ENCODE measurements at regions not wholly inside any gene's neighbourhood (a gene's known extent, or its start where the extent isn't known, plus 50 kb on each side); places are given as distances from the start of the nearest gene placed in this dataset.
"Not testable (repeated sequence)": the region's sequence is repeated elsewhere in the genome, so short reads cannot be mapped to it uniquely, and the experiment has no call there.

DNA sequence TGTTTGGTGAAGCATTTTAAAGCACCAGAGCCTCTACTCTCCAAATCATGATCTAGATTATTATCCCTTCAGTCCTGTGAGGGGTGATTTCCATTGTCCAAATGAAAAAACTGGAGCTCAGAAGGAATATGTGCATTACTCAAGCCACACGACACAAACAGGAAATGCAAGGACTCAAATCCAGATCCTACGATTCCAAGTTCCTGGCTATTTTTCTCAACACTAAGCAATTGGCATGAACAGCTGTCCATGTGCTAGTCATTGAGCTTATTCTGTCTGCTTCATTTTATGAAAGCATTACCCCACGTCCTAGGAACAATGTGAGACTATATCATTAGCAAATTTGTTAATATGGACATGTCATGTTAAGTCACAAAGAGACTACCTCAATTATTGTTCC is 273.1 kb upstream of the LYPLAL1 start:
- DNase-seq (ENCODE audit: low read depth in 3 of 3, low spot score in 2 of 3): no peak

DNA sequence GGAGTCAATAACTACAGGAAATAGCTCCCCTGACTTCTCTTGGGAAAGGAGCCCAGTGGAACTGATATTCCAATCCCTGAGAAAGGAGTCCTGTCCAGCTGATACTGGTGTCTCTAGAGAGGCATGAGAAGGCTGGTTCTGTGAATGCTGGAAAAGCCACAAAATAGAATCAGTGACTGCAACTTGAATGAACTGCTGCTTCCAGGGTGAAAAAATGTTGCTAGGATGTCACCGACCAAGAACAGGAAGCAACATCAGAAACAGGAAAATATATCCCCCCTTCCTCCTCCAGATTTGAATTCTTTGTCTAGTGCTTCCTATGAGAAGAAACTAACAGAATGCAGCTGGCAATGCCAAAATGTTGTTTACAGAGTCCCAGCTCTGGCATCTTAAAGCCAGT is 269.3 kb upstream of the LYPLAL1 start:
- no peak for DNase-seq (ENCODE audit: low read depth in 3 of 3, low spot score in 2 of 3)

DNA sequence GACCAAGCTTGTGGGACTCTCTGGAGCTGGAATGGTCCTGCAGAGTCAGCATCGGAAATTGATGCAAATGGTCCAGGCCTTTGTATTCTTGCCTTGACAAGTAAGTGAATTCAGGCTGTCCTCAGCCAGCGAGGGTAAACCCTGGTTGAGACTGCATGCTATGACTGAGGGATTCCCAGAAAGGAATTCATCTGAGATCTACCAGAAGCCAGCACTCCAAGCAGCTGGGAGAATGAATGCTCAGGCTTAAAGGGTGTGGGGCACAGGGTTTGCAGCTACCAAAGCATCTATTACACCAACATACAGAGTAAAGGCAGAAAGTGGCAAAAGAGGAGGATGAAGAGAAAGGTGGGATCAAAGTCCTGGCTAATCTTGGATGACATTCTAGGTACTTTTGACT is 257.0 kb upstream of the LYPLAL1 start:
- no peak for DNase-seq (ENCODE audit: low read depth in 3 of 3, low spot score in 2 of 3)

DNA sequence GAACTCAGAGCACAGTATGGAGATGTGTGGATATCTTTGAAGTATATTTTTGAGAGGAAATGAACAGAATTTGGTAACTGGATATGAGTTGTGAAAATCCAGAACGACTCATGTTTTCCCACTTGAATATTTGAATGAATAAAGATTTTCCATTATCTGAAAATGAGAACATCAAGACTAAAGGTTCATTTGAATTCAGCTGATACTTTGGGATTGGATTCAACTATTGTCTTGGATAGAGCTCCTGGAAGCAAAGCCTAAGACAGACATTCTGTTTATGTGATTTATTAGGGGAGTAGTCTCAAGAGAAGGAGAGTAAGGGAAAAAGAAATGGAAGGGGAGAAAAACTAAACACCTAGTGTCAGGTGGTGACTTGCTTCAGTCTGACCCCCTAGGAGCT is 256.0 kb upstream of the LYPLAL1 start:
- DNase-seq (ENCODE audit: low read depth in 3 of 3, low spot score in 2 of 3): no peak

DNA sequence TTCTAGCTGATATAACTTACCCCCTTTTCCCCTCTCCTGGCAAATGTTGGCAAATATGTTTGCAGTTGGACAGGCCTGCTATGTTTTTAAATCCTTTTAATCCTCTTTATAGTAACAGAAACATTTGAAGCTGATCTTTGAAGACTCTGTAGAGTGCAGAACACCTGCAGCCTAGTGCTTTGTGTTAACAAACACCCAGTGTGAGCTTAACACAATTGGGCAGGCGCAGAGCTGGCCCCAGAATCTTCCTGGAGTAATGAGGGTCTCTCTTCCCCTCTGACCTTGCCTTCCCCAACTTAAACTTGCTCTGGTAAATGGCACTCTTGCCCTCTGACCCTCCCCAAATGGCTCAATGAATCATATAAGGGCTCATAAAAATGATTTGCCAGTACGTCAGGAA is 247.9 kb upstream of the LYPLAL1 start:
- DNase-seq (ENCODE audit: low read depth in 3 of 3, low spot score in 2 of 3): no peak

DNA sequence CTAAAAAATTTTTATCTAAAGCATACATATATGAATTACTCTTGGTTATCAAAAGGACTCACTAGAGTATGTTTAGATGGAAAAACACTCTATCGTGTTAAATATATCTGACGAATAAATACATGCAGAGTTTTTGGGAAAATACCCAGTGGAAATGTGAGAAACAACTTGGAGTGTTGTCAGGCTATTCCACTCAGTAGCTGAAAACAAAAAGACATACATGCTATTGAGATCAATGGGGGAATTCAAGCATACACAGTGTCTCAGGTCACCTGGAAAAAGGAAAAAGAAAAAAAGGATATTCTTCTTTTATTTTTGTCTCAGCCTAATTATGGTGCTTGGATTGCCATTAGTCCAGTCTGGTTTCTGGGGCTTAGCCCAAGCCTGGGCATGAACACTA is 247.0 kb upstream of the LYPLAL1 start:
- no peak for DNase-seq (ENCODE audit: low read depth in 3 of 3, low spot score in 2 of 3)

DNA sequence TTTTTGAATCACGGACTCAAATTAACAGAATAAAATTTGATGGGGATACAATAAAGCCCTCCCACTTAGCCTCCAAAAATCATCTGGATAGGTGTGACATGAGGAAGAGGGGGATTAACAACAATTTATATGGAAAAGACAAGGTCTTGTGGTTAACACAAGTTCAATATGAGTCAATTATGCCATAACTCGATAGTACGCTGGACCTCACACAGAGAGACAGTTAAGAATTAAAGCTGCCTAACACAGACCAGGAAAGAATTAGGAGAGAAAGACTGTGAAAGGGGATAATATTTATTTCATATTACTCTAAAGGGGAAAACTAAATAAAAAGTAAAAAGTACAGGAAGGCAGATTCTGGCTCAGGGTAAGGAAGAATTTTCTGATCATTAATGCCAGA is 243.7 kb upstream of the LYPLAL1 start:
- no peak for DNase-seq (ENCODE audit: low read depth in 3 of 3, low spot score in 2 of 3)

DNA sequence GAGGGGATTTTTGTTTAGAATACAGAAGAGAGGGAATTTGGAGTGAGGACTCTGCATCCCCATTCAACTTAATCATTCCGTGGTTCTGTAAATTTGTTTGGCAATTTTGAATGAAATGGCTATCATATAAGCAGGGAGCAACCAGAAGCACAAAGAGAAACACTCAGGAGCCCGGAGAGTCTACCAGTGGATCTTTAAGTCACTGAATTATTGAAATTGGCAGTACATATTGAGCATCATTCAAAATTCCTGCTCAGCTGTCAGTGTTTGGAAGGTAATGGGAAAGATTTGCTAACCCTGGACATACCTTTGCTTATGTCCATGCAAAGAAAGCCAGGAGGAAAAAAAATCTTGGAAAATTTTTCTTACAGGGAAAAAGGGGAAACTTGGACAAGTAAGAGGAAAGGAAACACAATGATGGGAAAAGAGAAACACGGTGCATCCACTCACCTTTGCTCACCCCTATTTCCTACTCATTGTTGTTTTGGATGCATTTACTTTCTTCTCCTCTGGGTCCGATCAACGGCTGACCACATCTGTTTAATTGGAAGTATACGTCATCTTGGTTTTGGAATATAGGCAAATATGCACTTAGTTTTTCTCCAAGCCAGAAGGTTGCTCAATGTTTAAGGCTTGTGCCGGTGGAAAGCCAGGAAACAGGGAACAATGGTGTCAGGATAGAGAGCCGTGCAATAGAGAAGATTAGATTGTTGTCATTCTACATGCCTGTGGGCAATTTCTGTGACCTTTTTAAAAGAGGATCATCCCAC is 243.0 kb upstream of the LYPLAL1 start:
- no peak for DNase-seq (ENCODE audit: low read depth in 3 of 3, low spot score in 2 of 3)

DNA sequence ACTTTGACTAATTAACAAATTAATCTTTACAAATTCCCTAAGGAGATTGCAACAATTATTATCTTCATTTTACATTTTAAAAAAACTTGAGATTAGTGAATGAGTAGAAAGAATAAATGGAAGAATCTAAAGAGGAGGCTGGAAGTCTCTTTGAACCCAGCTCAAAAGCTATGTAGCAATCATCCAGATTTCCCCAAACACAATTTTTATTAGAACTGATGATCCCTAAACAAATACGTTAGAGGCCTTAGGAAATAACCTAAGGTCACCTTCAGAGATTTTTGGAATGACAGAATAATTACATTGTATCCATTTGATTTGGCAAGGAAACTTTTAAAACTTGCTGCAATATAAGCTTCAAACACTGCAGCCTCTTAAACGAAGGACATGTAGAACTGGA is 242.4 kb upstream of the LYPLAL1 start:
- DNase-seq (ENCODE audit: low read depth in 3 of 3, low spot score in 2 of 3): no peak

DNA sequence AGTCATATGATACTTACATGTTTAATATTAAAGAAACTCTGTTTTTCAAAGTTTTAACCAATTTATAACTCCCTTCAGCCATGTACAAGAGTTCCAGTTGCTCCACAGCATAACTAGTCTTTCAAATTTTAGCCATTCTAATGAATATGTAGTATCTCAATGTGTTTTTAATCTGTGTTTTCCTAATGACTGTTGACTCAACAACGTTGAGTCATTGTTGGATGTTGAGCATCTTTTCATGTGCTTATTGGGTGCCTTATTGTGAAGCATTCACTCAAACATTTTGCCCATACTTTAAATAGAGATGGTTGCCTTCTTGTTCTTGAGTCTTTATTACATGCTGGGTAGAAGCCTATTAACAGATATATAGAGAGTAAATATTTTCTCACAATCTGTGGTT is 240.2 kb upstream of the LYPLAL1 start:
- no peak for DNase-seq (ENCODE audit: low read depth in 3 of 3, low spot score in 2 of 3)

DNA sequence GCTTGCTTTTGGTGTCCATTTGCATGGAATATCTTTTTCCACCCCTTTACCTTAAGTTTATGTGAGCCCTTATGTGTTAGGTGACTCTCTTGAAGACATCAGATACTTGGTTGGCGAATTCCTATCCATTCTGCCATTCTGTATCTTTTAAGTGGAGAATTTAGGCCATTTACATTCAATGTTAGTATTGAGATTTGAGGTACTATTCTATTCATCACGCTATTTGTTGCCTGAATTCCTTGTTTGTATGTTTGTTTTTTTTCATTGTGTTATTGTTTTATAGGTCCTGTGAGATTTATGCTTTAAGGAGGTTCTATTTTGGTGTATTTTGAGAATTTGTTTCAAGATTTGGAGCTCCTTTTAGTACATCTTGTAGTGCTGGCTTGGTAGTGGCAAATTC is 238.3 kb upstream of the LYPLAL1 start:
- DNase-seq (ENCODE audit: low read depth in 3 of 3, low spot score in 2 of 3): not testable (repeated sequence)

DNA sequence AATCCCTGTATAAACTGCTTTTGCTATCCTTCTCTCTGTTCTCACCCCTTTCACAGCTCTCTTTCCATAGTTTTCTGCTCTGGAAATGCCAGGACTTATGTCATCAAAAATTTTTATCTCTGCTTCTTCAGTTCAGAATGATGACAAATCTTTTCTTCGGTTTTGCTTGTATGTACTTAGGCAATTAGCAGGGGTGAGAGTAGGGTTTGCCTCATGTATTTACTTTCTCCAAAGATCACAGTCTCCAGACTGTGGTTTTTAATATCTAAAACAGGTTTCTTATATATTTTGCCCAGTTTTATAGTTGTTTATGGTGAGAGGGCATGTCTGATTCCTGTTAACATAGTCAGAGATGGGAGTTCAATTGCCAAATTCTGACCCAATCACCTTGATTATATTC is 235.4 kb upstream of the LYPLAL1 start:
- DNase-seq (ENCODE audit: low read depth in 3 of 3, low spot score in 2 of 3): no peak

DNA sequence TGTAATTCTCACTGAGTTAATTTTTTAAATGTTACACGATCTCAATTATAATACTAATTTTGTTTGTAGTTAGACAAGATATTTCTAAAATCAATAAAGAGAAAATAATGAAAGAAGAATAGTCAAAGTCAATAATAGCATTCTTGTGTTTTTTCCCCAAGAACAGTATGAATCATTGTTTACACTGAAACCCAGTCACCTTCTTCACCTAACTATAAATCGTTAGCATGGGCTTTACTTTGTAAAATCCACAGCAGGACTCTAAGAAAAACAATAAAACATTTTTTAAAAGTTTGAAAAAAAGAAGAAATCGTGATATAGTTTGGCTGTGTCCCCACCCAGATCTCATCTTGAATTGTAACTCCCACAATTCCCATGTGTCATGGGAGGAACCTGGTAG is 234.6 kb upstream of the LYPLAL1 start:
- DNase-seq (ENCODE audit: low read depth in 3 of 3, low spot score in 2 of 3): no peak

DNA sequence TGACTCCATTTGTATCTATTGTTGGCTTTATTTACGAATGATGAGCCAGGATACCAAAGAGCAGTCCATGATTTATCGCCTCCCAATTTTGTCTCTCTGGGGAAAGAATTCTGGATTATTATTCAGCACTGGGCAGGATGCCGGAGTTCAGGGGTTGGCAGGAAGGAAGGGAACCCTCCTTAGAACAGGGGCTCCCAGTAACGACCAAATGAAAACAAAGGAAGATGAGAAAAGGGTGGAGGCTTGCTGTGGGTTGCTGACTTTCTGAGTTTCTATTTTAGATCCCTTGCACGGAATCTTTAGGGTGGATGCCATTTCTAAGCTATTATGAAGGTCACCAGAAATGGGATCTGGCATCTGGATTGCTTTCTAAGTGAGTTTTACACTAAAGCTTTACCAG is 231.2 kb upstream of the LYPLAL1 start:
- no peak for DNase-seq (ENCODE audit: low read depth in 3 of 3, low spot score in 2 of 3)

DNA sequence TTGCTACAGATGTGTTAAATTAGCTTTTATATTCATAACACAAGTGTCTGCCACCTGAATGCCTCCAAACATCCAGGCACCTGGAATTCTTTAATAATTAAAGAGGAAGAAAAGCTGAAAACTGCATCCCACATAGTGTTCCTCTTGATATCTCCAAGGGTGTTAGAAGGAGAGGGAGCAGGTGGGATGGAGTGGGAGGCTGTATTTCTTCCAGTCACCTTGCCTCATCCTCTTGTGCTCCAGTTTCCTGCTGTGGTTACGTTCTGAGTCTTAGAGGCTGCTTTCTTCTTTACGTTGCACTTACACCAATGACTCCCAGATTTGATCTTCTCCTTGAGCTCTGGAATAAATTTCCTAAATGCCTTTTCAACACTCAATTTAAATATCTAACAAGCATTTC is 230.3 kb upstream of the LYPLAL1 start:
- DNase-seq (ENCODE audit: low read depth in 3 of 3, low spot score in 2 of 3): no peak

DNA sequence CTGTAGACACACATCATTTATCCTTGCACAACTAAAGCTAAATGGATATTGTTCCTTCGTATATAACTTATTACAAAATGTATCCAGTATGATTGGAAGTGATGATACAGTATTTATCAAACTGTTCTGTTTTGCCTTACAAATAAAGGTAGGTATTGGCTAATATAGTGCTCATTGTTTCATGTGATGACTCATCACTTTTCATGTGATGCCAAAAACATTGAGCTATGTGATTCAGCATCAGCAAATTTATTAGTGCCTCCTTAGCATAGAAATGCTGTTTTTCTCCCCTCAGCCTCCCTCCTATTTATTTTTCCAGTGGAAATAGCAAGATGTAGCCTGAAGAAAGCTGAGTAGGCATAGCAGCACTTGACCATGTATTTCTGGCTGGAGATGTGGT is 228.6 kb upstream of the LYPLAL1 start:
- no peak for DNase-seq (ENCODE audit: low read depth in 3 of 3, low spot score in 2 of 3)

DNA sequence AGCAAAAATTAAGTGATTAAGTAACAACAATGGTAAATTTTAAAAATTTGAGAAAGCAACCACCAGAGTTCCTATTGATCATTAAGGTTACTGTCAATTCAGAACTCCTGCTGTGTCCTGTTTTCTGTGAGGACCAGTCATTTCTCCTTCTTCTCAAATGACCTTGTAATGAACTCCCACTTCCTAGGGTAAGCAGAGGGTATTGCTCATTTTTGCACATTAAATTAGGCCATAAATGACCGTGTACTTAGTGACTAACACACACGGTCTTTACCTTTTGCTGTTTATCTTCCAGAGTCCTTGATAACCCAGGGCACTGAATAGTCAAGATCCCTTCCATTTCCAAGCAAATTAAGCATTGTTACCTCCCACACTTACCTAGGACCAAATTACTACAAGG is 227.5 kb upstream of the LYPLAL1 start:
- DNase-seq (ENCODE audit: low read depth in 3 of 3, low spot score in 2 of 3): no peak

DNA sequence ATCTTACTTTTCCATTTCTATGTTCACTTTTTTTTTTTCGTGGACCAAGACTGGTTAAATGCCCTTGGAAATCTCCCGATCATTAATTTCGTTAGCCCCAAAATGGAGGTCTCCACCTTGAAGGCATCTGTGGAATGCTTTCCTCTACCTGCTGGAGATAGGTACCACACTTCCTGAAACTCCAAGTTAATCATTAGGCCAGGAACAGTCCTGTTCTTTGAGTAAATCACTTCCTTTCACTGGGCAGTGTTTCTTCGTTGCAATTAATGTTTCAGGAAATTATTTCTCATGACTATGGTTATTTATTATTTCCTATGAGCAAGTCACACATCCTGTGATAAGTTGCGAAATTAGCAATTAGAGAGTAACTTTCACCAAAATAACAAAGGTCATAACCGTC is 225.2 kb upstream of the LYPLAL1 start:
- DNase-seq (ENCODE audit: low read depth in 3 of 3, low spot score in 2 of 3): no peak

DNA sequence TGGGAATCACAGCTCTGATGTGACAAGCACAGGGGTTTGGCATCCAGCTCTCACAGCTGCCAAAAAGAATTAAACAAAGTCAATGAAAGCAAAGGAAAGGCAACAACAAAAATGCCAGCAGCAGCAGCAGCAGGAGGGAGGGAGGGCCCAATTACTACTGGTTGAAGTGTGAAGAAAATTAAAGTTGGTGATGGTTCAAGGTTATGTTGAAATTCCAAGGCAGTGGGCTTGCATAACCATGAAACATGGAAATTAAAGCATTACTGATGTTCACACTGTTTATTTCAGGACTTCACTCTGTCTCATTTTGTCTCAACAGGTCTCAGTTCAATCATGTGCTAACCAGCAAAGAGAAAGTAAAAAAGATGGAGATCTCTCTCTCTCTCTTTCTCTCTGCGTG is 220.3 kb upstream of the LYPLAL1 start:
- no peak for DNase-seq (ENCODE audit: low read depth in 3 of 3, low spot score in 2 of 3)

DNA sequence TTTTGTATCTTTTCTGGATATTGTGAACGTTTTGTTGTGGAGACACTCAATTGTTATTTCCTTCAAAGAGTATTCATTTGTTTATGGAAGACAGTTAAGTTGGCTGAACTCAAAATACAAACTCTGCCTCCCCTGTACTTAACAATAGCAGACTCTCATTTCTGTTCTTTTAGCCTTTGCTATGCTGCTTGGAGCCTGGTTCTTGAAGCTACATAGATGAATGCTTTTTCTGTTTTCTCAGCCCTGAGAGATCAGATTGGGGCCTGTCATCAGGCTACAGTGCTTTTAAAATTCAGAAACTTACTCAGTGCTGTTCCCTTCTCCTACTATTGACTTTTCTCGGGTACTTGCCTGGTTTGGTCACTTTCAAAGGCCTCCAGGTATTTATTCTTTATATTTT is 215.7 kb upstream of the LYPLAL1 start:
- no peak for DNase-seq (ENCODE audit: low read depth in 3 of 3, low spot score in 2 of 3)

DNA sequence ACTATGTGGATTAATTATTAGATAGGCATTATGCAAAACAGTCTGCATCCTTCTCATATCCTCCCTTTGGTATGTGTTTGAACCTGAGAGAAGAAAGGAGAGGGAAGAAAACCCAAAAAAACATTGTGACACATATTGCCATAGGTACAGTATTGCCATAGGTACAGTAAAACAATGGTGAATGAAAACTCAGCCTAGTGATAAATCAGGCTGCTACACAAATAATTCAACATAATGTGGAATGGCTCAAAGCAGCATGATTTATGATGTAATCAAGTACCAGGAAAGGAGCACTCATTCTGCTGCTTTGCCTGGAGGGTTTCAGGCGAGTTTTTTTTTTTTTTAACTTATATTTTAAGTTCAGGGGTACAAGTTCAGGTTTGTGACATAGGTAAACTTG is 213.9 kb upstream of the LYPLAL1 start:
- DNase-seq (ENCODE audit: low read depth in 3 of 3, low spot score in 2 of 3): no peak

DNA sequence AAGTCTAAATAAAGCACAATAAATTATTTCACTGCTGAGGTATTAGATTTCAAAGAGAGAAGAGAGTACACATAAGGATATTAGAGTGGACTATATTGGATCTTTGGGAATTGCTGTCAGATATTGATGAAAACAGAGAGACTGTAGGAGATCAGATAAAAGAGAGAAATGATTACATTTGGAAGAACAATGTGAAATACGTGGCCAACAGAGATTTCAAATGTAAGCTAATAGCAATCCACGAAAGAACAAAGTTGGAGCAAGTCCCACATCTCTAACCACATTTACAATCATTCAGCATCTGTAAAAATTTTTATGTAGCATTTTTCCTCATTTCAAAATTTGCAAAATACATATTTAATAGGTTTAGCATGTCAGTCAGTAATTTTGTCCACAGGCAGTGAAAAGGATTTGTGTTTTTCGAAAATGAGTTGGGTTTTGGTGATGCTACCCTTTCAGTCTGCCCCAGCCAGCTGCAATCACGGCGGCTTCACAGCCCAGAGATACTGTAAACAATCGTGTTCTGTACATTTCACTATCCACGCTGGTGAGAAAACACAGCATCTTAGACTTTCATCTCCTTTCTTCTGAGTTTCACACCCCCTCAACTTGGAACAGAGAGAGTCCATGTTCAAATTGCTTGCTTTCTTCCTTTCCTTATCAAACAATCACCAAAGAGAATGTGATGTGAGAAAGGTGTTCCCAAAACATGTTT is 209.1 kb upstream of the LYPLAL1 start:
- no peak for DNase-seq (ENCODE audit: low read depth in 3 of 3, low spot score in 2 of 3)

DNA sequence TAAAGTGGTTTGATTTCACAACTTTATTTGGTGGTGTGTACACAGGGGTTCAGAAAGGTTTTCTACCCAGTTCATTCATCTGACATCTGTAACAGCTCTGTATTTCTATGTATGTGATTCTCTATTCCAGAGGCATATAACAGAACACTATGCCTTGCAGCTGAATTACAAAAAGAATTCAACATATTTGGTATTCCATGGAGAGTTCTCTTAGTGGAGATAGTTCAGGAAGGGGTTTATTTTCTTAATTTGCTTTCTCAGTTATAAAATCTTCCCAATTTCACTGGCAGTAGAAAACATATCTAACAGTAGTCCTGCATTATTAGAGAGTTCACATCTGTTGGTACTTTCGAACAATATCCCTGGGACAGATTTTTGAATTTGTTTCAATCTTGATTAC is 207.9 kb upstream of the LYPLAL1 start:
- DNase-seq (ENCODE audit: low read depth in 3 of 3, low spot score in 2 of 3): no peak

All from right renal cortex interstitium (tissue), 3 donors.